ENCODE measurements at regions not wholly inside any gene's neighbourhood (a gene's known extent, or its start where the extent isn't known, plus 50 kb on each side); places are given as distances from the start of the nearest gene placed in this dataset.
"Not testable (repeated sequence)": the region's sequence is repeated elsewhere in the genome, so short reads cannot be mapped to it uniquely, and the experiment has no call there.

DNA sequence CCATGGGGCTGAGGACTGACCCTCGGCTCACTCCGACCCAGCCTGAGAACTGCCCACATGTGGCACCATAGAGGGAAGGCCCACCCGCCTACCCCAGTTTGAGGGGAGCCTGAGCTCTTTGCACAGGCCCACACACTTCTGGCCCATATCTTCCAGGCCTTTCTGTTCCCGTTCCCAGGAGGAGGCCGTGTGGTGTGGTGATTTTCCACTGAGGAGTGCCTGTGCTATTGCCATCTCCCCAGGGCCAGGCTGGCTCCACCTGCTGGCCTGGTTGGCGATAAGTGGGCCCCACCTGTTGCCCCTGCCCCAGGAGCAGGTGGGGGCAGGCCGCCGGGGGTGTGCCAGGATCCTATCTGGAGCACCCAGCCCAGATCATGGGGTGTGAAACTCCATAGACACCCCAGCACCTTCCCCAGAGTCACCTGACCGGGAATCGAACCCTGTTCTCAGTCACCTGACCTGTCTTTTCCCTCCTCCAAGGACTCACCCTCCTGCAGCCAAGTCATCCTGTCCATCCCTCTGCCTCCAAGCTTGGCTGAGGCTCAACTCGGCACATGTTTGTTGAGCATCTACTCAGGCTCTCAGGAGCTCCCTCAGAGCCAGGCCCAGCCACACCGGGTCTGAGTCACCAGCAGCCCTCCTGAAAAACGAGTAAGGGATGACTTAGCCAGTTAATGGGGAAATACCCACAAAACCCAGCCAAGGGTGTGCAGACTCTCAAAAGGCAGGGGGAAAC, 120.1 kb downstream of the CYP26B1 start:
- DNase-seq (no peak), ATAC-seq (no peak), FAIRE-seq (no peak)
- TF ChIP-seq, protein P1, sequence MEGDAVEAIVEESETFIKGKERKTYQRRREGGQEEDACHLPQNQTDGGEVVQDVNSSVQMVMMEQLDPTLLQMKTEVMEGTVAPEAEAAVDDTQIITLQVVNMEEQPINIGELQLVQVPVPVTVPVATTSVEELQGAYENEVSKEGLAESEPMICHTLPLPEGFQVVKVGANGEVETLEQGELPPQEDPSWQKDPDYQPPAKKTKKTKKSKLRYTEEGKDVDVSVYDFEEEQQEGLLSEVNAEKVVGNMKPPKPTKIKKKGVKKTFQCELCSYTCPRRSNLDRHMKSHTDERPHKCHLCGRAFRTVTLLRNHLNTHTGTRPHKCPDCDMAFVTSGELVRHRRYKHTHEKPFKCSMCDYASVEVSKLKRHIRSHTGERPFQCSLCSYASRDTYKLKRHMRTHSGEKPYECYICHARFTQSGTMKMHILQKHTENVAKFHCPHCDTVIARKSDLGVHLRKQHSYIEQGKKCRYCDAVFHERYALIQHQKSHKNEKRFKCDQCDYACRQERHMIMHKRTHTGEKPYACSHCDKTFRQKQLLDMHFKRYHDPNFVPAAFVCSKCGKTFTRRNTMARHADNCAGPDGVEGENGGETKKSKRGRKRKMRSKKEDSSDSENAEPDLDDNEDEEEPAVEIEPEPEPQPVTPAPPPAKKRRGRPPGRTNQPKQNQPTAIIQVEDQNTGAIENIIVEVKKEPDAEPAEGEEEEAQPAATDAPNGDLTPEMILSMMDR (IDR thresholded peaks at IDR 0.05), result no peak
- no peak overlapping the region for H3K27ac ChIP-seq
- H3K4me3 ChIP-seq, result no peak overlapping the region
- H3K36me3 ChIP-seq, result no peaks in the 10 kb centered on the region
- intact Hi-C loops (cut with DNase I), result no loop called here
- no peaks in the 10 kb centered on the region for H3K9me3 ChIP-seq
- 79 to 85% methylated on average over 13 of the region's 13 CpGs for WGBS, 2 donors
- no peaks in the 10 kb centered on the region for H3K27me3 ChIP-seq
- no peaks in the 10 kb centered on the region for H3K4me1 ChIP-seq

DNA sequence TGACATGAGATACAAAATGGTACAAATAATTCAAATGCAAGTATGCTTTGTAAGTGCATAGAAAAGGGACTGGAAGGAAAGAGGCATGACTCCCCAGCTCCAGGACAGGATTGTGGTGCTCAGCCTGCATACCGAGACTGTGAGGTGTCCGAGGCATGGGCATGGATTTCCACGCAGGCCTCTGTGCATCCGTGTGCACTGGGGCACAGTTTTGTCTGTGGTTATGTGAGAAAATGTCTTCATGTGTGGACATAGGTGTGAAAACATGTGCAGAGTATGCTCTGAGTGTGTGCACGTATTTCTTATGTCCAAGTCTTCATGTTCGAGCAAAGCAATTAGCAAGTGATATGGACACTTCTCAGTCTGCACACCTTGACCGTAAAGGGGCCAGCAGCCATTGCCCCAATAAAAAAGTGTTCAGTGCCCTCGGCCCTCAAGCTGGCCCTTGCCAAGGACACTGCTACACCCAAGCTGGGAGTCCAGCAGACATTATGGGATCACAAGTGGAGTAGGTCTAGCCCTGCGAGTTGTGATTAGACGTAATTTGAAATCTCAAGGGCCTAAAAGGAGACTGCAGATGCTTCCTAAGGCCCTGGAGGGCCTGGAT, 120.7 kb downstream of the CYP26B1 start:
- FAIRE-seq (no peak), ATAC-seq (no peak), DNase-seq (no peak)
- H3K4me3 ChIP-seq, result no peak overlapping the region
- no peak overlapping the region for H3K27ac ChIP-seq
- no peaks in the 10 kb centered on the region for H3K9me3 ChIP-seq
- 86 to 89% methylated on average over 10 of the region's 10 CpGs for WGBS, 2 donors
- no peaks in the 10 kb centered on the region for H3K4me1 ChIP-seq
- TF ChIP-seq, protein P1 (IDR thresholded peaks at IDR 0.05), result no peak
- no peaks in the 10 kb centered on the region for H3K27me3 ChIP-seq
- no peaks in the 10 kb centered on the region for H3K36me3 ChIP-seq
- intact Hi-C loops (cut with DNase I), result no loop called here

DNA sequence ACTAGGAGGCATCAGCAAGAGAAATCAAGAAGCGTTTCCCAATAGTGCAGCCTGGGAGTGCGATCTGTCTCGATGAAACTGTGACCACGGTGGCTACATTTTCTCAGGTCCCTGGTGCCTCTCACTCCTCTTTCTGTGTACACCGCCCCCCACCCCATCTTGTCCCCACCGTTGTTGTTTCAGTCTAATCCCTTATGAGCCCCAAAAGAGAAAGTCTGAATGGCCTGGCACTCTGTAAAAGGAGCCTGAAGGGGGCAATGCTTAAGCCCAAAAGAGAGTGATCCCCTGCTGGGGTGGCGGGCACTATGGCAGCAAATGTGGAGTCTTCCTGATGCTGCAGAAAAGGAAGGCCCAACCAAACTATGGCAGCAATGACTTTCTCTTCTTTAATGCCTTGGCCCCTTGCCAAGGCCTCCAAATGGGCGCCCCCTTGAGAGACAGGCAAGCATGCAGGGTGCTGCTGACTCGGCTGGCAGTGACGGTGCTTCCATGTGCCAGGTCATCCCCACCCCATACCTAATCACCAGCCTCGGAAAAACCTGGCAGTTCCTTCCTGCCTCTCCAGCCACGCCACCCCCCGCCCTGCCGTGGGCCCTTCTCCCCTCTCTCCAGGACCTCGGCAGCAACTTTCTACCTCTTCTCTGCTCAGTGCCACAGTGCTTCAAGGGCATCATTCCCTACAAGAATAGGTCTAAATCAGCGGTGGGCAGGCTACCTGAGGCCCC, 123.0 kb downstream of the CYP26B1 start:
- intact Hi-C loops (cut with DNase I), result no loop called here
- no peak for ATAC-seq
- no peak for DNase-seq

DNA sequence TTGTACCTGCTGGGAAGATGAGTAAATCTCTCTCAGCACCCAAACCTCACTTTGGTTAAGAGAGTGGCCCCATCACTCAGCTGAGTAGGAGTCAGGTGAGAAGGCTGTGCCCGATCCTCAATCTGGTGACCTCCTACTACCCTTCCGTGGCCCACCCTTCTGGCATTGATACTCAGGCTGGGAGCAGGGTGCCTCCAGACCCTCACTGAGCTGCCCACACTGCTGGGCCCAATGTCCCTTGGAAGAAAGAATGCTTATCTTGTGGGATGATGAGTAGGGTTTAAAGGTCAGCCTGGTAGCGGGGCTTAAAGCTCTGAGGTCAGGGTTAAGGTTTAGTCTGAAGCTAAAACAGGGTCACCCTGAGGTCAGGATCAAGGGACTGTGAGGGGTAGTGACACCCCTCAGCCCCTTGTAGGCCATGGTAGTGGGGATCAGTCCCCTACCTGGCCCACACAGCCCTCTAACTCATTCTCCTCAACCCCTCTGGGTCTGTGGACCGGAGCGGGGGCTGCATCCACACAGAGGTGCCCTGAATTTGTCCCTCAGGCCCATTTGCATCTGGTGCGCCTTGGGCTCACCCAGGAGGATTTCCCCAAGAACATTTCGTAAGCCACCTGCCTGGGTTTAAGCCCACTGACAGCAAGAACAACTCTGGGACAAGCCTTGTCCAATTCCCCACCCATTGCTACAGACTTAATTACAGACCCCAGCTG, 123.8 kb downstream of the CYP26B1 start:
- Histone ChIP-seq H3K4me3 (no peak overlapping the region), H3K9me3 (no peaks in the 10 kb centered on the region), H3K27me3 (no peaks in the 10 kb centered on the region), H3K27ac (no peak overlapping the region), H3K36me3 (no peaks in the 10 kb centered on the region), H3K4me1 (no peaks in the 10 kb centered on the region)
- DNase-seq (peak in 1 of 6 donors; percentile 1), ATAC-seq (no peak), FAIRE-seq (no peak)
- WGBS, 2 donors, result 91 to 98% methylated on average over 7 of the region's 7 CpGs
- intact Hi-C loops (cut with DNase I), result no loop called here
- TF ChIP-seq, protein P1 (IDR thresholded peaks at IDR 0.05), result no peak

More for the DNA sequence above, 123.0 kb downstream of the CYP26B1 start:
- Histone ChIP-seq H3K4me1 (no peaks in the 10 kb centered on the region), H3K36me3 (no peaks in the 10 kb centered on the region), H3K9me3 (no peaks in the 10 kb centered on the region), H3K4me3 (no peak overlapping the region), H3K27me3 (no peaks in the 10 kb centered on the region), H3K27ac (no peak overlapping the region)
- TF ChIP-seq, protein P1 (IDR thresholded peaks at IDR 0.05), result no peak
- 82 to 83% methylated on average over 16 of the region's 16 CpGs for WGBS, 2 donors
- no peak for FAIRE-seq

DNA sequence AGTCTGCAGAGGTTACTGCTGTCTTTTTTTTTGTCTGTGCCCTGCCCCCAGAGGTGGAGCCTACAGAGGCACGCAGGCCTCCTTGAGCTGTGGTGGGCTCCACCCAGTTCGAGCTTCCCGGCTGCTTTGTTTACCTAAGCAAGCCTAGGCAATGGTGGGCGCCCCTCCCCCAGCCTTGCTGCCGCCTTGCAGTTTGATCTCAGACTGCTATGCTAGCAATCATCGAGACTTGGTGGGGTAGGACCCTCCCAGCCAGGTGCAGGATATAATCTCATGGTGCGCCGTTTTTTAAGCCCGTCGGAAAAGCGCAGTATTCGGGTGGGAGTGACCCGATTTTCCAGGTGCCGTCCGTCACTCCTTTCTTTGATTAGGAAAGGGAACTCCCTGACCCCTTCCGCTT, 126.3 kb downstream of the CYP26B1 start:
- 66 to 78% methylated on average over 12 to 16 of the region's 16 CpGs for WGBS, 2 donors
- FAIRE-seq; H3K9me3 ChIP-seq; ATAC-seq; intact Hi-C loops (cut with DNase I); H3K27ac ChIP-seq; H3K4me3 ChIP-seq; H3K4me1 ChIP-seq; H3K36me3 ChIP-seq; H3K27me3 ChIP-seq: not testable (repeated sequence)
- DNase-seq, result peak in 2 of 6 donors; percentile 2 to 5
